Mucosa of rectum (tissue), 2 donors: ENCODE measurements at regions not wholly inside any gene's neighbourhood (a gene's known extent, or its start where the extent isn't known, plus 50 kb on each side); places are given as distances from the start of the nearest gene placed in this dataset.

Experiments
- H3K27ac ChIP-seq, 2 donors: one replicate each; pipeline ENCODE4 v1.7.0; 2013; ENCODE audit warnings: inconsistent platforms in 2 of 2, low read depth in 2 of 2, low read length in 2 of 2
- H3K27me3 ChIP-seq, 2 donors: one replicate each; pipeline ENCODE4 v1.7.0; 2013; ENCODE audit warnings: low read length in 2 of 2; ENCODE audit not compliant: control insufficient read depth in 2 of 2, insufficient read depth in 2 of 2
- H3K36me3 ChIP-seq, 2 donors: one replicate each; pipeline ENCODE4 v1.7.0; 2013; ENCODE audit warnings: low read length in 2 of 2; ENCODE audit not compliant: control insufficient read depth in 2 of 2, insufficient read depth in 2 of 2
- H3K4me1 ChIP-seq, 2 donors: one replicate each; pipeline ENCODE4 v1.7.0; 2013; ENCODE audit warnings: low read length in 2 of 2, mild to moderate bottlenecking in 1 of 2; ENCODE audit not compliant: control insufficient read depth in 2 of 2, insufficient read depth in 2 of 2
- H3K4me3 ChIP-seq, 2 donors: one replicate each; pipeline ENCODE4 v1.7.0; 2013; ENCODE audit warnings: low read length in 2 of 2
- H3K9ac ChIP-seq, 2 donors: one replicate each; pipeline ENCODE4 v1.7.0; 2013; ENCODE audit warnings: low read length in 2 of 2, low read depth in 1 of 2, mild to moderate bottlenecking in 1 of 2
- H3K9me3 ChIP-seq, 2 donors: one replicate each; pipeline ENCODE4 v1.7.0; 2013; ENCODE audit warnings: low read length in 2 of 2; ENCODE audit not compliant: control insufficient read depth in 2 of 2
- donor health status: healthy.
- donor health status: Normal muscosa, but diverticular disease.

DNA sequence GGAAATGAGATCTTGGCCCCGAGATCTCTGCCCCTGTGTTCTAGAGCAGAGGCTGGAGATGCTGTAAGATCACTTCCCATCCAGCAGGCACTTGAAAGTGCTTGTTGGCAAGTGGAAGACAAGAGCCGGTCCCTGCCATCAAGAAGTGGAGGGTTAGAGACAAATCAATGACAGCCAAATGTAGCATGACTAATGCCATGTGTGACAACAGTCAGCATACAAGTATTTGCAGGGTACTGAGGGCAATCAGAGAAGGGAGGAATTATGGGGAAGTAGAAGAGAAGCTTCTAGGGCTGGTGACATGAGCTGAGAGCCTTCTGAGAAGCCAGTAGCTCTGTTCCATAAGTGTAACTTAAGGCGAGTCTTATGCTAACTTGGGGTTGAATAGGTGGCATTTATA, 58.6 kb downstream of the TMEM17 start:
- Histone ChIP-seq H3K9me3 (no peaks in the 10 kb centered on the region), H3K9ac (no peak overlapping the region), H3K4me3 (no peak overlapping the region), H3K36me3 (no peaks in the 10 kb centered on the region), H3K27ac (no peak overlapping the region), H3K27me3 (no peaks in the 10 kb centered on the region), H3K4me1 (peaks cover 0 to 4% of the 10 kb centered on the region in 2 donors)

DNA sequence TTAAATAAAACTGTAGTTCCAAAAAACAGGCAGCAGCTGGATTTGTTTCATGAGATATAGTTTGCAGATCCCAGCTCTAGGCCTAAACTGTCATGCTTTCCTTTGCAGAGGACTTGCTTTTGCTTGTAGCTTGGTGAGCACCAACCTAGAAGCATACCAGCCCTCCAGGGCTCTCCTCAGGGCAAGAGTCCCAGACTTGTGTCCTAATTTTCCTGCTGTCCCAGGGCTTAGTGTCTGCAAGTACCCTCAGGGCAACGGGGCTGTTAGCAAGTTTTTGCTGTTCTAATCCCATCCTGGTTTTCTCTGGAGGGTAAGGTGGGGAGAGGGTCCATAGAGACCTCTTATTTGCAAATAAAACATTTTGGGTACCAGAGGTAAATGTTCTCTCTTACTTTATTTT, 59.5 kb downstream of the TMEM17 start:
- no peak overlapping the region for H3K9ac ChIP-seq
- no peaks in the 10 kb centered on the region for H3K27me3 ChIP-seq
- no peaks in the 10 kb centered on the region for H3K9me3 ChIP-seq
- peaks cover 0 to 4% of the 10 kb centered on the region in 2 donors for H3K4me1 ChIP-seq
- H3K27ac ChIP-seq = no peak overlapping the region
- no peaks in the 10 kb centered on the region for H3K36me3 ChIP-seq
- no peak overlapping the region for H3K4me3 ChIP-seq

DNA sequence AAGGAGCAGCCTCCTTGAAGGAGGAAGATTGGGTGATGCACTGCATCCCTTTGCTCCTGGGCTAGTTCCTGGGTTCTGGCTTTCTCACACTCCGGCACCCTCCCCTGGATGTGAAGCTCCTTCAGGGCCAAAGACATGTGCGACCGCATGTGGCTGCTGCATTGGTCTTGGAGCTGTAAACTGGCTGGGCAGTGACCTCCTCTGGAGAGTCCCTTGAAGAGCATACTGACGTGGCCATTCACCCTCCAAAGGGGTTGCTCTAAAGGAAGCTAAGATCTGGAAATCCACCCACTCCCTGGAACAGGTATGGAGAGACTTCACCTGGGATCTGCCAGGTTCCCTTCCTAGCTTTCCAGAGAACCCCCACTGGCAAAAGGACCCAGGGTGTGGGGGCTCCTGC, 62.1 kb downstream of the TMEM17 start:
- no peaks in the 10 kb centered on the region for H3K9me3 ChIP-seq
- no peaks in the 10 kb centered on the region for H3K4me1 ChIP-seq
- H3K36me3 ChIP-seq = no peaks in the 10 kb centered on the region
- no peak overlapping the region for H3K4me3 ChIP-seq
- H3K27me3 ChIP-seq = no peaks in the 10 kb centered on the region
- H3K27ac ChIP-seq = no peak overlapping the region
- H3K9ac ChIP-seq = no peak overlapping the region

DNA sequence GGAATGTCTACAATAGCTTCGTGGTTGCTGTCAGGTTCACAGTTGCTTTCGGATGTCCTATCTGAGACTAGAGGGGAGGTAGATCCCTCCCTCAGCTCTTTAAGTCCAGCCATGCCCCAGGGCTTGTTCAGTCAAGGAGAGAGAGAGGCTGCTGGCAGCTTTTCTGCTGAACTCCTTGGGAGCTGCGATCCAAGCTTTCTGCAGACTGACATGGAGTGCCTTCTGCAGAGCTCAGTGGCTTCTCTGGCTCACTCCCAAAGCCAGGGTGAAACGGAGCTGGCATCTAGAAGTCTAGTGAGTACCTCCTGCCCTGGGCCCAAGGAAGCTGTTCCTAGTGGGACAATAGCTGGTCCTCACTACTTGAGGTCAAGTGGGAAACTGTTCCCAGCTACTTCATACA, 62.5 kb downstream of the TMEM17 start:
- Histone ChIP-seq H3K4me1 (no peaks in the 10 kb centered on the region), H3K9ac (no peak overlapping the region), H3K27me3 (no peaks in the 10 kb centered on the region), H3K36me3 (no peaks in the 10 kb centered on the region), H3K4me3 (no peak overlapping the region), H3K27ac (no peak overlapping the region), H3K9me3 (no peaks in the 10 kb centered on the region)

DNA sequence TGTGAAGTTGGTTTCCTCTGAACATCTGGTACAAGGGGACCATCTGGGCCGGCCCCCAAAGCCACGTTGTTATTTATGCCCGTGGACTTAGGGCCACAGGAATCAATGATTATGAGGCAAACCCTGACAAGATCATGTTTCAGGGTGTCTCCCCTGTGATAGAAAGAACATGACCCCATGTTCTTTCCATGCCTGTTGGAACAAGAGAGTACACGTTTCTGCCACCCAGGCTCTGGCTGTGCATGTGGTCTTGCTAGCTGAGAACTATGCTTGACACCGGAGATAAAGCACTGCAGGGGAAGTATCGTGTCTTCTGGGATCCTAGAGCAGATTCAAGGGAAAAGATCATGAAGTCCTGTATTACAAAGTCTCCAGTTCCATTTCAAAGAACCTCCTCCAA, 64.2 kb downstream of the TMEM17 start:
- H3K36me3 ChIP-seq = no peaks in the 10 kb centered on the region
- H3K9ac ChIP-seq = no peak overlapping the region

DNA sequence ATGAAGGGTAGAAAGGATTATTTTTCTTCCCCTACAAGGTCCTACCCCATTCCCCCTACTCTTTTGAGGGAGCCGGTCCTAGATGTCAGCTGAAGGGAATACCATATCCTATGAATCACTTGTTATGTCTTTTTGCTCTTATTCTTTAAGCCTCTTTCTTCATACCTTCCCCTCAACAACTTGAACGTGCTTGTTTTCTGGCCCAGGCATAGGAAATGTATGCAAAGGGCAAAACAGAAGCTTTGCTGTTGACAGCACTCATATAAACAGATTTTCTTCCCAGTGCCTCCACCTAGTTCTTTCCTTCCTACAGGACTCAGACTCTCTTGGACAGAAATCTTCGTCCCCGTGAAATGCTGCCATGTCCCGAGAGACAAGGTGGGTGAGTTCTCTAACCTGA, 64.6 kb downstream of the TMEM17 start:
- no peaks in the 10 kb centered on the region for H3K9me3 ChIP-seq
- H3K9ac ChIP-seq = no peak overlapping the region
- no peaks in the 10 kb centered on the region for H3K27me3 ChIP-seq
- H3K4me1 ChIP-seq = no peaks in the 10 kb centered on the region
- H3K36me3 ChIP-seq = no peaks in the 10 kb centered on the region
- no peak overlapping the region for H3K4me3 ChIP-seq
- no peak overlapping the region for H3K27ac ChIP-seq

More for the DNA sequence above, 64.2 kb downstream of the TMEM17 start:
- Histone ChIP-seq H3K27ac (no peak overlapping the region), H3K4me3 (no peak overlapping the region), H3K4me1 (no peaks in the 10 kb centered on the region), H3K9me3 (no peaks in the 10 kb centered on the region), H3K27me3 (no peaks in the 10 kb centered on the region)

DNA sequence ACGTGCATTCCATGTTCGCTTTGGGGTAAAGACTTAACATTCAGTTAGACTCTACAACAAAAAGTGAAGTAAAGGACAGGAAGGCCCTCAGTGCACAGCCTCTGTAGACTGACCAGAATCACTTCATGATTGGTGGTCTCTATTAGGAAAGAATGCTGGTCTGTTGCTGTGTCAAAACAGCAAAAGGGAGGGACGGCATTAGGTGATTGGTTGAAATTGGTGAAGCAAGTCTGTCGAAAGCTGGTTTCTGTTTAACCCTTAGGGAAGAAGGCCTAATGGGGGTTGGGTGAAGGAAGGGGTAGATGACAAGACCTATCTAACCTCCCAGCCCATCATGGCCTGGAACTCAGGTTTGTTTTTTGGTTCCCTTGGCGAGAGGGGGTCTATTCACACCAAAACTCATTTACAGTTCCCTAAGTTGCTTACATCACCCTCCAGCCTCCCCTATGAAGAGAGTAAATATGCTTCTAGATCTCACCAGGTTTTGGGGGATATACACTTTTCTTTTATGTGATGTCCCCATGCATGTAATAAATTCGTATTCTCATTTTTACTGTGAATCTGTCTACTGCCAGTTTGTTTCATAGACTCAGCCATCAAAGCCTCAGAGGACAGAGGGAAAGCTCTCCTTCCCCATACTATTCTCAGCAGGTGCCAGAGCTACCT, 65.6 kb downstream of the TMEM17 start:
- no peak overlapping the region for H3K9ac ChIP-seq
- no peaks in the 10 kb centered on the region for H3K9me3 ChIP-seq
- H3K27ac ChIP-seq = no peak overlapping the region
- H3K4me3 ChIP-seq = no peak overlapping the region
- no peaks in the 10 kb centered on the region for H3K36me3 ChIP-seq
- H3K4me1 ChIP-seq = no peaks in the 10 kb centered on the region
- no peaks in the 10 kb centered on the region for H3K27me3 ChIP-seq

DNA sequence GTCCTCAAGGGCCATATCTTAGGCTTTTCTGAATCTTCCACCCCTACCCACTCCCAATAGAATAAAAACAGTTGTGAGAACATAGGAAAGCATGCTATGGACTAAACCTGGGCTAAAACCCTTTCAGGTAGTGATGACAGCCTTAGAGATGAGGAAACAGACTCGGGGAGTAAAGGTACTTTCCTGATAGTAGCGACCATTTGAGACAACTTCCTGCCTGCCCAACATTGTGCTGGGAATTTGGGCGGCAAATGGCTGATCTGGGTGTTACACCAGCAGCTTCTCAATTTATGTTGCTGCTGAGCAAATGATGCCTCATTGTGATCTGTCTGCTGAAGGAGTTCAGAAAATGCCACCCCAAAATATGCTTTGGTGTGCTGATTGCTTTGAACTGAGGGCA, 66.6 kb downstream of the TMEM17 start:
- H3K4me3 ChIP-seq = no peak overlapping the region
- no peaks in the 10 kb centered on the region for H3K36me3 ChIP-seq
- H3K9ac ChIP-seq = no peak overlapping the region
- H3K27me3 ChIP-seq = no peaks in the 10 kb centered on the region
- no peak overlapping the region for H3K27ac ChIP-seq
- H3K9me3 ChIP-seq = no peaks in the 10 kb centered on the region
- H3K4me1 ChIP-seq = no peaks in the 10 kb centered on the region

DNA sequence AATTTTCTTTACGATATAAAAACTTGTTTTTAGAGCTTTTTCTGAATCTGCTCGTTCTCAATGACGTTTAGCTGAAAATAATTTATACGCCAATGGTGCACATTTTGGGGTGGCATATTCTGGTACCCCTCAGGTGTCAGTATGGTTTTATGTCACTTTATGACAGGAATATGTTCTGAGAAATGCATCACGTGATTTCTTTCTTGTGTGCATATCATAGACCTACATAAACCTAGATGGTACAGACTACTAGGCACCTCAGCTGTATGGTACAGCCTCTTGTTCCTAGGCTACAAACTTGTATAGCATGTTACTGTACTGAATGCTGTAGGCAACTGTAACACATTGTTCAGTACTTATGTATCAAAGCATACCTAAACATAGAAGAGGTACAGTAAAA, 68.2 kb downstream of the TMEM17 start:
- Histone ChIP-seq H3K27ac (no peak overlapping the region), H3K4me1 (no peaks in the 10 kb centered on the region), H3K9me3 (no peaks in the 10 kb centered on the region), H3K27me3 (no peaks in the 10 kb centered on the region), H3K4me3 (no peak overlapping the region), H3K36me3 (no peaks in the 10 kb centered on the region), H3K9ac (no peak overlapping the region)

DNA sequence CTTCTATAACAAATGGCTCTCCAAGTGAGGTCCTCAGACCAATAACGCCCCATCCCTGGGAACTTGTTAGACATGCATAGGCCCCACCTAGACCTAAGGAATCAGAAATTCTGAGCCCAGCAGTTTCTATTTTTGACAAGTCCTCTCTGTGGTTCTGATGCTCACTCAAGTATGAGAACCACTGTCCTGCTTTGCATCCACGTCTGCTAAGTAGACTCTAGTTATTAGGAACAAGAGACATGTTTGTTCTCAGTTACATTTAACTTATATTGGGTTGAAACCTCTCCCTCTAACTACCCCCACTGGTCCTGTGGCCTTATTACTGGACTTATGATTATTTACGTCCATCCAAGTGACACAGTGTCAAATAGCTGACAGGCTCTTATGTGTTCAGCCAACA, 70.3 kb downstream of the TMEM17 start:
- H3K9me3 ChIP-seq = no peaks in the 10 kb centered on the region
- H3K27ac ChIP-seq = no peak overlapping the region

DNA sequence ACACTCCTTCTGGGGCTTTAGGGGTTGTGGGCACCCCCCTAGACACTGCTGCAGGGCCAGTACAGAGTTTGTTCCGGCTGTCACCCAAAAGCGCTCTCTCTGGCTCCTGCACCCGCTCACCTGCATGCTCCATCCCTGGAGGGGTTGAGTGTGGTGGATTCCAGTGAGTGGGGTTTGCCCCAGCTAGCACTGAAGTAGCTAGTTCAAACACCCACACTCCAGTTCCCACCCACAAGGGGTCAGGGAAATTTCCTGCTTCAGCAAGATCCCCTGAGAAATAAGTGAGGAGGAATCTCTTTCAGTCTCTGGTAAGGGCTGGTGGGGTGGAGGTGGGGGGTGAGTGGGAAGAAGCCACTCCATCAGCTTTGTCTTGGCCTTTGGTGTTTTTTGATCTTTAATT, 73.6 kb downstream of the TMEM17 start:
- no peaks in the 10 kb centered on the region for H3K9me3 ChIP-seq
- H3K27me3 ChIP-seq = no peaks in the 10 kb centered on the region
- no peaks in the 10 kb centered on the region for H3K36me3 ChIP-seq
- no peaks in the 10 kb centered on the region for H3K4me1 ChIP-seq
- H3K27ac ChIP-seq = no peak overlapping the region
- H3K4me3 ChIP-seq = no peak overlapping the region
- no peak overlapping the region for H3K9ac ChIP-seq

More for the DNA sequence above, 70.3 kb downstream of the TMEM17 start:
- Histone ChIP-seq H3K27me3 (no peaks in the 10 kb centered on the region), H3K4me3 (no peak overlapping the region), H3K4me1 (no peaks in the 10 kb centered on the region), H3K9ac (no peak overlapping the region), H3K36me3 (no peaks in the 10 kb centered on the region)
